OCI-LY7 (cell line): ENCODE measurements at regions not wholly inside any gene's neighbourhood (a gene's known extent, or its start where the extent isn't known, plus 50 kb on each side); places are given as distances from the start of the nearest gene placed in this dataset.
"Not testable (repeated sequence)": the region's sequence is repeated elsewhere in the genome, so short reads cannot be mapped to it uniquely, and the experiment has no call there.

Experiments used
- BruUV-seq: library from RNA; stranded (reverse); fragments of 400-500 nt; replicated peaks from 2 replicates; lab custom pipeline; 2021; lab: Mats Ljungman, UMichigan
- CTCF ChIA-PET: fragments of 300-600 bp; sonication (Branson Sonifier 250); formaldehyde crosslinking; loops from one replicate; lab custom pipeline; 2022; ENCODE audit warnings: antibody characterized with exemption; ENCODE audit not compliant: unreplicated experiment; lab: Charles Lee
- POLR2A ChIA-PET: fragments of 300-600 bp; sonication (Branson Sonifier 250); formaldehyde crosslinking; loops from one replicate; lab custom pipeline; 2022; ENCODE audit warnings: antibody characterized with exemption; lab: Charles Lee
- DNase-seq: peaks from one replicate; pipeline ENCODE4 v3.0.0-alpha.2; 2015; ENCODE audit warnings: low spot score
- H2AFZ ChIP-seq: fragments of 200-600 bp; sonication (generic), shearing (Covaris generic); 2 replicates; pipeline ENCODE4 v1.6.1; 2014; ENCODE audit warnings: mild to moderate bottlenecking, antibody characterized with exemption, low read length, moderate library complexity
- H3K27ac ChIP-seq: fragments of 200-600 bp; sonication (generic); 2 replicates; pipeline ENCODE4 v1.5.1; 2014; ENCODE audit warnings: mixed run types, low read depth, mild to moderate bottlenecking, moderate library complexity, low read length, inconsistent platforms; ENCODE audit not compliant: poor library complexity, severe bottlenecking
- H3K36me3 ChIP-seq: fragments of 200-600 bp; sonication (generic); 2 replicates; pipeline ENCODE4 v1.6.1; 2014; ENCODE audit warnings: mild to moderate bottlenecking, antibody characterized with exemption, low read length, moderate library complexity, mixed read lengths; ENCODE audit not compliant: insufficient read depth
- H3K4me1 ChIP-seq: fragments of 200-600 bp; sonication (generic); 2 replicates; pipeline ENCODE4 v1.5.1; 2014; ENCODE audit warnings: mild to moderate bottlenecking, low read length; ENCODE audit not compliant: insufficient read depth, poor library complexity, severe bottlenecking
- H3K4me2 ChIP-seq: fragments of 200-600 bp; sonication (generic); 2 replicates; pipeline ENCODE4 v1.6.1; 2014; ENCODE audit warnings: mild to moderate bottlenecking, low read length
- H3K4me3 ChIP-seq: fragments of 200-600 bp; sonication (generic); 2 replicates; pipeline ENCODE4 v1.5.1; 2014; ENCODE audit warnings: mild to moderate bottlenecking, low read depth, low read length; ENCODE audit not compliant: poor library complexity, severe bottlenecking
- H3K79me2 ChIP-seq: fragments of 200-600 bp; sonication (generic); 2 replicates; pipeline ENCODE4 v1.6.1; 2016; ENCODE audit warnings: low read depth, mild to moderate bottlenecking, low read length, moderate library complexity, mixed read lengths; ENCODE audit not compliant: insufficient read depth
- H3K9me2 ChIP-seq: fragments of 200-600 bp; sonication (generic); 2 replicates; pipeline ENCODE4 v1.6.1; 2016; ENCODE audit warnings: mild to moderate bottlenecking, low read length, mixed read lengths; ENCODE audit not compliant: insufficient read depth
- H3K9me3 ChIP-seq: fragments of 200-600 bp; sonication (generic); 2 replicates; pipeline ENCODE4 v1.6.1; 2014; ENCODE audit warnings: mild to moderate bottlenecking, mixed run types, low read length, mixed read lengths
- H4K20me1 ChIP-seq: fragments of 200-600 bp; sonication (generic); 2 replicates; pipeline ENCODE4 v1.6.1; 2014; ENCODE audit warnings: mild to moderate bottlenecking, antibody characterized with exemption, low read length, moderate library complexity, mixed read lengths; ENCODE audit not compliant: insufficient read depth
- CTCF ChIP-seq: fragments of 200-600 bp; sonication (generic); conservative IDR thresholded peaks from 2 replicates; pipeline ENCODE4 v1.5.1; 2014; ENCODE audit warnings: mild to moderate bottlenecking, antibody characterized with exemption, low read length, moderate library complexity, mixed read lengths
- EZH2phosphoT487 ChIP-seq: fragments of 200-600 bp; sonication (generic); IDR thresholded peaks from 2 replicates; pipeline ENCODE4 v1.6.1; 2018; ENCODE audit warnings: low read depth, borderline replicate concordance, mild to moderate bottlenecking, mixed run types, antibody characterized with exemption, low read length, moderate library complexity, mixed read lengths
- intact Hi-C: fragments of 100-400 bp; cut with micrococcal nuclease; formaldehyde crosslinking; loops from one replicate; pipeline ENCODE4 v1.10.0; 2022; ENCODE audit not compliant: unreplicated experiment

- Histone ChIP-seq H4K20me1 (no peaks in the 10 kb centered on the region), H3K36me3 (no peaks in the 10 kb centered on the region), H3K4me2 (no peak overlapping the region), H3K9me2 (no peaks in the 10 kb centered on the region), H2AFZ (no peak overlapping the region), H3K4me3 (no peak overlapping the region), H3K27ac (no peak overlapping the region), H3K4me1 (no peaks in the 10 kb centered on the region), H3K79me2 (no peaks in the 10 kb centered on the region), H3K9me3 (no peaks in the 10 kb centered on the region)
- no peak for DNase-seq
- intact Hi-C loops: no loop called here
- ChIA-PET POLR2A (no interaction called here), CTCF (no interaction called here)
- no TSS peak for BruUV-seq
- no peak for TF ChIP-seq CTCF
- TF ChIP-seq EZH2phosphoT487: no peak
Measured at GRCh38 chr14:86766469-86766868, 1226.5 kb downstream of the GALC start.

- TF ChIP-seq CTCF (no peak), EZH2phosphoT487 (no peak)
- ChIA-PET POLR2A (no interaction called here), CTCF (no interaction called here)
- BruUV-seq: no TSS peak
- H3K9me3 ChIP-seq: no peaks in the 10 kb centered on the region
- H2AFZ ChIP-seq: no peak overlapping the region
- no peaks in the 10 kb centered on the region for H3K36me3 ChIP-seq
- no peaks in the 10 kb centered on the region for H4K20me1 ChIP-seq
- H3K9me2 ChIP-seq: no peaks in the 10 kb centered on the region
- no peaks in the 10 kb centered on the region for H3K4me1 ChIP-seq
- H3K4me3 ChIP-seq: no peak overlapping the region
- intact Hi-C loops: no loop called here
- H3K4me2 ChIP-seq: no peak overlapping the region
- no peaks in the 10 kb centered on the region for H3K79me2 ChIP-seq
- H3K27ac ChIP-seq: no peak overlapping the region
- DNase-seq: no peak
Measured at GRCh38 chr14:86761611-86762010, 1231.4 kb downstream of the GALC start.

- Histone ChIP-seq H3K36me3 (no peaks in the 10 kb centered on the region), H3K9me3 (no peaks in the 10 kb centered on the region), H2AFZ (no peak overlapping the region), H3K9me2 (no peaks in the 10 kb centered on the region), H3K4me3 (no peak overlapping the region), H3K27ac (no peak overlapping the region), H3K4me1 (no peaks in the 10 kb centered on the region), H3K79me2 (no peaks in the 10 kb centered on the region), H3K4me2 (no peak overlapping the region), H4K20me1 (no peaks in the 10 kb centered on the region)
- BruUV-seq: no TSS peak
- intact Hi-C loops: no loop called here
- POLR2A ChIA-PET: interaction anchor here (0.6 to 1.4 kb wide), 4 partner anchors 9 to 1125 kb away, joined by 4 to 5 read pairs (median 4); no protein-coding TSS in a partner anchor
- DNase-seq: no peak
- TF ChIP-seq CTCF (no peak), EZH2phosphoT487 (no peak)
- CTCF ChIA-PET: no interaction called here
Measured at GRCh38 chr14:86756521-86757190, 1226.7 kb downstream of the FLRT2 start.

GRCh38 chr14:86750488-86750887 lies 1220.5 kb downstream of the FLRT2 start:
- H2AFZ ChIP-seq, H3K4me2 ChIP-seq, H3K4me3 ChIP-seq, H3K27ac ChIP-seq, H3K79me2 ChIP-seq, H3K9me3 ChIP-seq, H3K4me1 ChIP-seq, BruUV-seq, H4K20me1 ChIP-seq, DNase-seq, intact Hi-C loops, POLR2A ChIA-PET, H3K9me2 ChIP-seq, CTCF ChIA-PET, H3K36me3 ChIP-seq: not testable (repeated sequence)
